ENCODE measurements at regions not wholly inside any gene's neighbourhood (a gene's known extent, or its start where the extent isn't known, plus 50 kb on each side); places are given as distances from the start of the nearest gene placed in this dataset.

DNA sequence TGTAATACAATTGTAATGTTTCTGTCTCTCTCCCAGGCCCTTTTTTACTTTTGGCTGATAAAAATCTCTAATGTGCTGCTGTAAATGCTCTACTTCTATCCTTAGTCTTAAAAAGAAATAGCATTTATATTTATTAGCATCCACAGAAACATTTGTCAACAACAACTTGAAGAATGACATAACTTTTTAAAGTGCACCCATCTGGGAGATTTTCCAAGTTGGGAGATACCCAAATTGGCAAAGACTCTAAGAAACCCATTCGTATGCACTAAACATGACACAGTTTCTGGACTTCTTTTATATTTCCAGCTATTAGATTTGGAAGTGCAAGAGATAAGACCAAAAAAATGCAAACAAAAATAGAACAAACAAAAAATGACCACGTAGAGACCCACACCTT, 2287.4 kb upstream of the WWC1 start:
- Mint-ChIP-seq H3K27me3 (no peaks in the 10 kb centered on the region), H3K4me3 (no peak overlapping the region), H3K9me3 (ENCODE audit: insufficient read depth) (no peaks in the 10 kb centered on the region), H3K27ac (no peak overlapping the region), H3K4me1 (no peaks in the 10 kb centered on the region)
- H3K4me2 ChIP-seq (replicated peaks; ENCODE audit: low read depth, low read length, poor library complexity, severe bottlenecking): no peak overlapping the region
- no peak overlapping the region for H3K9ac ChIP-seq (ENCODE audit: low read length)
- intact Hi-C loops (cut with micrococcal nuclease): no loop called here
- DNase-seq: no peak
- no peaks in the 10 kb centered on the region for H4K20me1 ChIP-seq (ENCODE audit: control insufficient read depth, insufficient read depth, low read length, poor library complexity, severe bottlenecking)
- CTCF ChIA-PET: no interaction called here
- H3K4me1 ChIP-seq (ENCODE audit: control insufficient read depth in 2 of 2, insufficient read depth in 2 of 2, low read length in 2 of 2): no peaks in the 10 kb centered on the region
- no peak overlapping the region for H2AFZ ChIP-seq (ENCODE audit: insufficient read depth, low read depth, low read length, poor library complexity, severe bottlenecking)
- H3K36me3 ChIP-seq (replicated peaks in 1 of 2; ENCODE audit: control extremely low read depth in 1 of 2, control insufficient read depth in 1 of 2, extremely low read depth in 1 of 2, insufficient read depth in 2 of 2, low read length in 1 of 2): no peaks in the 10 kb centered on the region
- TF ChIP-seq EZH2 (IDR thresholded peaks at IDR 0.05; ENCODE audit: borderline replicate concordance, insufficient read depth, low read depth, low read length, poor library complexity, severe bottlenecking) (no peak), CTCF (IDR thresholded peaks at IDR 0.05) (no peak)
- H3K9me3 ChIP-seq (ENCODE audit: control extremely low read depth in 1 of 3, control insufficient read depth in 2 of 3, insufficient read depth in 1 of 3, low read length in 2 of 3): peaks cover 0 to 3% (median 0%) of the 10 kb centered on the region in 3 donors
- H3K79me2 ChIP-seq (ENCODE audit: control insufficient read depth, insufficient read depth, low read length): no peaks in the 10 kb centered on the region
- H3K4me3 ChIP-seq (ENCODE audit: control extremely low read depth in 1 of 5, extremely low read depth in 1 of 5, insufficient read depth in 1 of 5, low read depth in 2 of 5, low read length in 4 of 5): no peak overlapping the region
- POLR2A ChIA-PET: no interaction called here
- ATAC-seq (ENCODE audit: low read depth): no peak
- WGBS (ENCODE audit: insufficient coverage): no CpG with 5 or more reads among the region's 2 CpGs
- H3K27me3 ChIP-seq (replicated peaks in 1 of 4; ENCODE audit: control extremely low read depth in 1 of 4, control insufficient read depth in 3 of 4, insufficient read depth in 4 of 4, low read length in 3 of 4): no peaks in the 10 kb centered on the region
- no peak overlapping the region for H3K27ac ChIP-seq (ENCODE audit: low read length in 2 of 2)

- H3K79me2 ChIP-seq (ENCODE audit: control insufficient read depth, insufficient read depth, low read length): no peaks in the 10 kb centered on the region
- Mint-ChIP-seq H3K27me3 (no peaks in the 10 kb centered on the region), H3K4me1 (no peaks in the 10 kb centered on the region), H3K27ac (no peak overlapping the region), H3K9me3 (ENCODE audit: insufficient read depth) (peaks cover 2% of the 10 kb centered on the region), H3K4me3 (no peak overlapping the region)
- H3K9me3 ChIP-seq (ENCODE audit: control extremely low read depth in 1 of 3, control insufficient read depth in 2 of 3, insufficient read depth in 1 of 3, low read length in 2 of 3): no peaks in the 10 kb centered on the region
- no peak overlapping the region for H3K4me2 ChIP-seq (replicated peaks; ENCODE audit: low read depth, low read length, poor library complexity, severe bottlenecking)
- intact Hi-C loops (cut with micrococcal nuclease): no loop called here
- H3K36me3 ChIP-seq (replicated peaks in 1 of 2; ENCODE audit: control extremely low read depth in 1 of 2, control insufficient read depth in 1 of 2, extremely low read depth in 1 of 2, insufficient read depth in 2 of 2, low read length in 1 of 2): no peaks in the 10 kb centered on the region
- POLR2A ChIA-PET: no interaction called here
- no peak overlapping the region for H2AFZ ChIP-seq (ENCODE audit: insufficient read depth, low read depth, low read length, poor library complexity, severe bottlenecking)
- H4K20me1 ChIP-seq (ENCODE audit: control insufficient read depth, insufficient read depth, low read length, poor library complexity, severe bottlenecking): no peaks in the 10 kb centered on the region
- WGBS (ENCODE audit: insufficient coverage): 86% methylated on average over 1 of the region's 4 CpGs
- CTCF ChIA-PET: no interaction called here
- H3K4me3 ChIP-seq (ENCODE audit: control extremely low read depth in 1 of 5, extremely low read depth in 1 of 5, insufficient read depth in 1 of 5, low read depth in 2 of 5, low read length in 4 of 5): no peak overlapping the region
- H3K27me3 ChIP-seq (replicated peaks in 1 of 4; ENCODE audit: control extremely low read depth in 1 of 4, control insufficient read depth in 3 of 4, insufficient read depth in 4 of 4, low read length in 3 of 4): no peaks in the 10 kb centered on the region
- DNase-seq (no peak), ATAC-seq (ENCODE audit: low read depth) (no peak)
- no peak overlapping the region for H3K9ac ChIP-seq (ENCODE audit: low read length)
- no peaks in the 10 kb centered on the region for H3K4me1 ChIP-seq (ENCODE audit: control insufficient read depth in 2 of 2, insufficient read depth in 2 of 2, low read length in 2 of 2)
- no peak for TF ChIP-seq CTCF (IDR thresholded peaks at IDR 0.05)
- no peak for TF ChIP-seq EZH2 (IDR thresholded peaks at IDR 0.05; ENCODE audit: borderline replicate concordance, insufficient read depth, low read depth, low read length, poor library complexity, severe bottlenecking)
- H3K27ac ChIP-seq (ENCODE audit: low read length in 2 of 2): no peak overlapping the region
Observed at GRCh38 chr5:166013415-166013814, 2278.0 kb upstream of the WWC1 start.
